ENCODE measurements at regions not wholly inside any gene's neighbourhood (a gene's known extent, or its start where the extent isn't known, plus 50 kb on each side); places are given as distances from the start of the nearest gene placed in this dataset.
"Not testable (repeated sequence)": the region's sequence is repeated elsewhere in the genome, so short reads cannot be mapped to it uniquely, and the experiment has no call there.

GRCh38 chr6:119493980-119494379 is 144.4 kb upstream of the MAN1A1 start:
- Histone ChIP-seq H3K27ac (ENCODE audit: low read depth, low read length) (no peak overlapping the region), H3K27me3 (ENCODE audit: control insufficient read depth, insufficient read depth, low read length) (no peaks in the 10 kb centered on the region), H3K4me1 (ENCODE audit: control insufficient read depth, insufficient read depth, low read length) (no peaks in the 10 kb centered on the region), H3K9ac (ENCODE audit: low read length) (no peak overlapping the region), H3K36me3 (ENCODE audit: control insufficient read depth, insufficient read depth, low read length) (no peaks in the 10 kb centered on the region), H3K4me3 (ENCODE audit: low read length) (no peak overlapping the region)

GRCh38 chr6:119491112-119491511 is 141.6 kb upstream of the MAN1A1 start:
- not testable (repeated sequence) for H3K27me3 ChIP-seq (ENCODE audit: control insufficient read depth, insufficient read depth, low read length); H3K9ac ChIP-seq (ENCODE audit: low read length); H3K4me3 ChIP-seq (ENCODE audit: low read length); H3K4me1 ChIP-seq (ENCODE audit: control insufficient read depth, insufficient read depth, low read length); H3K27ac ChIP-seq (ENCODE audit: low read depth, low read length); H3K36me3 ChIP-seq (ENCODE audit: control insufficient read depth, insufficient read depth, low read length)

- H3K9ac ChIP-seq (ENCODE audit: low read length); H3K36me3 ChIP-seq (ENCODE audit: control insufficient read depth, insufficient read depth, low read length); H3K27ac ChIP-seq (ENCODE audit: low read depth, low read length); H3K4me1 ChIP-seq (ENCODE audit: control insufficient read depth, insufficient read depth, low read length); H3K4me3 ChIP-seq (ENCODE audit: low read length); H3K27me3 ChIP-seq (ENCODE audit: control insufficient read depth, insufficient read depth, low read length): not testable (repeated sequence)
Measured at GRCh38 chr6:119490050-119490449, 140.5 kb upstream of the MAN1A1 start.

GRCh38 chr6:119484598-119484997 is 135.0 kb upstream of the MAN1A1 start:
- Histone ChIP-seq H3K9ac (ENCODE audit: low read length) (no peak overlapping the region), H3K4me3 (ENCODE audit: low read length) (no peak overlapping the region), H3K4me1 (ENCODE audit: control insufficient read depth, insufficient read depth, low read length) (peaks cover 6% of the 10 kb centered on the region), H3K27me3 (ENCODE audit: control insufficient read depth, insufficient read depth, low read length) (no peaks in the 10 kb centered on the region), H3K27ac (ENCODE audit: low read depth, low read length) (no peak overlapping the region), H3K36me3 (ENCODE audit: control insufficient read depth, insufficient read depth, low read length) (no peaks in the 10 kb centered on the region)

GRCh38 chr6:119483908-119484307 is 134.3 kb upstream of the MAN1A1 start:
- no peak overlapping the region for H3K9ac ChIP-seq (ENCODE audit: low read length)
- H3K36me3 ChIP-seq (ENCODE audit: control insufficient read depth, insufficient read depth, low read length): no peaks in the 10 kb centered on the region
- H3K4me3 ChIP-seq (ENCODE audit: low read length): no peak overlapping the region
- peaks cover 7% of the 10 kb centered on the region for H3K4me1 ChIP-seq (ENCODE audit: control insufficient read depth, insufficient read depth, low read length)
- H3K27me3 ChIP-seq (ENCODE audit: control insufficient read depth, insufficient read depth, low read length): no peaks in the 10 kb centered on the region
- H3K27ac ChIP-seq (ENCODE audit: low read depth, low read length): no peak overlapping the region

GRCh38 chr6:119482850-119483285 is 133.3 kb upstream of the MAN1A1 start:
- H3K9ac ChIP-seq (ENCODE audit: low read length): no peak overlapping the region
- H3K27me3 ChIP-seq (ENCODE audit: control insufficient read depth, insufficient read depth, low read length): no peaks in the 10 kb centered on the region
- peaks cover 7% of the 10 kb centered on the region for H3K4me1 ChIP-seq (ENCODE audit: control insufficient read depth, insufficient read depth, low read length)
- no peak overlapping the region for H3K27ac ChIP-seq (ENCODE audit: low read depth, low read length)
- H3K4me3 ChIP-seq (ENCODE audit: low read length): no peak overlapping the region
- H3K36me3 ChIP-seq (ENCODE audit: control insufficient read depth, insufficient read depth, low read length): no peaks in the 10 kb centered on the region

GRCh38 chr6:119481976-119482375 is 132.4 kb upstream of the MAN1A1 start:
- Histone ChIP-seq H3K36me3 (ENCODE audit: control insufficient read depth, insufficient read depth, low read length) (no peaks in the 10 kb centered on the region), H3K9ac (ENCODE audit: low read length) (no peak overlapping the region), H3K27ac (ENCODE audit: low read depth, low read length) (no peak overlapping the region), H3K27me3 (ENCODE audit: control insufficient read depth, insufficient read depth, low read length) (no peaks in the 10 kb centered on the region), H3K4me1 (ENCODE audit: control insufficient read depth, insufficient read depth, low read length) (peaks cover 7% of the 10 kb centered on the region), H3K4me3 (ENCODE audit: low read length) (no peak overlapping the region)

GRCh38 chr6:119480961-119481497 is 131.5 kb upstream of the MAN1A1 start:
- Histone ChIP-seq H3K27ac (ENCODE audit: low read depth, low read length) (no peak overlapping the region), H3K4me3 (ENCODE audit: low read length) (no peak overlapping the region), H3K27me3 (ENCODE audit: control insufficient read depth, insufficient read depth, low read length) (no peaks in the 10 kb centered on the region), H3K9ac (ENCODE audit: low read length) (no peak overlapping the region), H3K4me1 (ENCODE audit: control insufficient read depth, insufficient read depth, low read length) (peaks cover 8% of the 10 kb centered on the region), H3K36me3 (ENCODE audit: control insufficient read depth, insufficient read depth, low read length) (no peaks in the 10 kb centered on the region)

GRCh38 chr6:119479860-119480655 is 130.5 kb upstream of the MAN1A1 start:
- Histone ChIP-seq H3K36me3 (ENCODE audit: control insufficient read depth, insufficient read depth, low read length) (no peaks in the 10 kb centered on the region), H3K27ac (ENCODE audit: low read depth, low read length) (no peak overlapping the region), H3K27me3 (ENCODE audit: control insufficient read depth, insufficient read depth, low read length) (no peaks in the 10 kb centered on the region)

GRCh38 chr6:119476554-119476953 is 127.0 kb upstream of the MAN1A1 start:
- no peaks in the 10 kb centered on the region for H3K27me3 ChIP-seq (ENCODE audit: control insufficient read depth, insufficient read depth, low read length)
- no peak overlapping the region for H3K27ac ChIP-seq (ENCODE audit: low read depth, low read length)
- no peak overlapping the region for H3K9ac ChIP-seq (ENCODE audit: low read length)
- no peak overlapping the region for H3K4me3 ChIP-seq (ENCODE audit: low read length)
- no peaks in the 10 kb centered on the region for H3K36me3 ChIP-seq (ENCODE audit: control insufficient read depth, insufficient read depth, low read length)
- peaks cover 8% of the 10 kb centered on the region for H3K4me1 ChIP-seq (ENCODE audit: control insufficient read depth, insufficient read depth, low read length)

More at GRCh38 chr6:119479860-119480655, 130.5 kb upstream of the MAN1A1 start:
- H3K4me3 ChIP-seq (ENCODE audit: low read length): no peak overlapping the region
- H3K4me1 ChIP-seq (ENCODE audit: control insufficient read depth, insufficient read depth, low read length): peaks cover 8% of the 10 kb centered on the region
- no peak overlapping the region for H3K9ac ChIP-seq (ENCODE audit: low read length)

GRCh38 chr6:119476024-119476423 is 126.5 kb upstream of the MAN1A1 start:
- no peaks in the 10 kb centered on the region for H3K27me3 ChIP-seq (ENCODE audit: control insufficient read depth, insufficient read depth, low read length)
- H3K27ac ChIP-seq (ENCODE audit: low read depth, low read length): no peak overlapping the region

GRCh38 chr6:119470893-119471542 is 121.5 kb upstream of the MAN1A1 start:
- Histone ChIP-seq H3K9ac (ENCODE audit: low read length) (no peak overlapping the region), H3K27ac (ENCODE audit: low read depth, low read length) (no peak overlapping the region), H3K27me3 (ENCODE audit: control insufficient read depth, insufficient read depth, low read length) (no peaks in the 10 kb centered on the region), H3K4me1 (ENCODE audit: control insufficient read depth, insufficient read depth, low read length) (no peaks in the 10 kb centered on the region), H3K36me3 (ENCODE audit: control insufficient read depth, insufficient read depth, low read length) (no peaks in the 10 kb centered on the region), H3K4me3 (ENCODE audit: low read length) (no peak overlapping the region)

More at GRCh38 chr6:119476024-119476423, 126.5 kb upstream of the MAN1A1 start:
- Histone ChIP-seq H3K36me3 (ENCODE audit: control insufficient read depth, insufficient read depth, low read length) (no peaks in the 10 kb centered on the region), H3K4me1 (ENCODE audit: control insufficient read depth, insufficient read depth, low read length) (peaks cover 8% of the 10 kb centered on the region), H3K4me3 (ENCODE audit: low read length) (no peak overlapping the region), H3K9ac (ENCODE audit: low read length) (no peak overlapping the region)

All from rectal smooth muscle tissue (tissue), 1 donor.